ENCODE measurements at regions not wholly inside any gene's neighbourhood (a gene's known extent, or its start where the extent isn't known, plus 50 kb on each side); places are given as distances from the start of the nearest gene placed in this dataset.
"Not testable (repeated sequence)": the region's sequence is repeated elsewhere in the genome, so short reads cannot be mapped to it uniquely, and the experiment has no call there.

- Histone ChIP-seq H3K9me3 (no peaks in the 10 kb centered on the region), H3K36me3 (no peaks in the 10 kb centered on the region), H3K4me3 (no peak overlapping the region), H3K27me3 (no peaks in the 10 kb centered on the region), H3K27ac (no peak overlapping the region), H3K4me1 (no peaks in the 10 kb centered on the region)
- 70 to 79% (median 75%) methylated on average over 5 of the region's 5 CpGs for WGBS, 5 donors
- DNase-seq: peak in 1 of 2 donors; percentile 62
- intact Hi-C loops (cut with DNase I; ENCODE audit: low total_unique reads): no loop called here
- no peak for TF ChIP-seq POLR2AphosphoS5 (IDR thresholded peaks at IDR 0.05)
- TF ChIP-seq CTCF (IDR thresholded peaks at IDR 0.05): no peak
- no peak for TF ChIP-seq POLR2A (IDR thresholded peaks at IDR 0.05)
- no peak for TF ChIP-seq EP300 (IDR thresholded peaks at IDR 0.05)
These were observed 145.1 kb upstream of the GRIP1 start for GRCh38 chr12:66823857-66824570.

- DNase-seq; H3K4me1 ChIP-seq; intact Hi-C loops (cut with DNase I; ENCODE audit: low total_unique reads); H3K36me3 ChIP-seq; H3K27ac ChIP-seq; H3K4me3 ChIP-seq; H3K9me3 ChIP-seq; H3K27me3 ChIP-seq: not testable (repeated sequence)
- WGBS, 5 donors: 78 to 93% (median 86%) methylated on average over 2 of the region's 2 CpGs
These were observed 147.0 kb upstream of the GRIP1 start for GRCh38 chr12:66825921-66826320.

- Histone ChIP-seq H3K9me3 (no peaks in the 10 kb centered on the region), H3K27ac (no peak overlapping the region), H3K36me3 (no peaks in the 10 kb centered on the region), H3K27me3 (no peaks in the 10 kb centered on the region), H3K4me1 (no peaks in the 10 kb centered on the region), H3K4me3 (no peak overlapping the region)
- TF ChIP-seq POLR2A (IDR thresholded peaks at IDR 0.05): no peak
- TF ChIP-seq POLR2AphosphoS5 (IDR thresholded peaks at IDR 0.05): no peak
- no peak for TF ChIP-seq CTCF (IDR thresholded peaks at IDR 0.05)
- no peak for TF ChIP-seq EP300 (IDR thresholded peaks at IDR 0.05)
- 87 to 96% (median 93%) methylated on average over 3 of the region's 3 CpGs for WGBS, 5 donors
- intact Hi-C loops (cut with DNase I; ENCODE audit: low total_unique reads): no loop called here
- peak in 1 of 2 donors; percentile 29 for DNase-seq
These were observed 150.9 kb upstream of the GRIP1 start for GRCh38 chr12:66829660-66830325.

- Histone ChIP-seq H3K36me3 (no peaks in the 10 kb centered on the region), H3K4me3 (no peak overlapping the region), H3K27ac (no peak overlapping the region), H3K4me1 (no peaks in the 10 kb centered on the region), H3K27me3 (no peaks in the 10 kb centered on the region), H3K9me3 (no peaks in the 10 kb centered on the region)
- intact Hi-C loops (cut with DNase I; ENCODE audit: low total_unique reads): no loop called here
- WGBS, 5 donors: 71 to 95% (median 82%) methylated on average over 4 of the region's 4 CpGs
- no peak for DNase-seq
- TF ChIP-seq EP300 (IDR thresholded peaks at IDR 0.05) (no peak), CTCF (IDR thresholded peaks at IDR 0.05) (no peak), POLR2AphosphoS5 (IDR thresholded peaks at IDR 0.05) (no peak), POLR2A (IDR thresholded peaks at IDR 0.05) (no peak)
These were observed 152.6 kb upstream of the GRIP1 start for GRCh38 chr12:66831495-66831894.

DNA sequence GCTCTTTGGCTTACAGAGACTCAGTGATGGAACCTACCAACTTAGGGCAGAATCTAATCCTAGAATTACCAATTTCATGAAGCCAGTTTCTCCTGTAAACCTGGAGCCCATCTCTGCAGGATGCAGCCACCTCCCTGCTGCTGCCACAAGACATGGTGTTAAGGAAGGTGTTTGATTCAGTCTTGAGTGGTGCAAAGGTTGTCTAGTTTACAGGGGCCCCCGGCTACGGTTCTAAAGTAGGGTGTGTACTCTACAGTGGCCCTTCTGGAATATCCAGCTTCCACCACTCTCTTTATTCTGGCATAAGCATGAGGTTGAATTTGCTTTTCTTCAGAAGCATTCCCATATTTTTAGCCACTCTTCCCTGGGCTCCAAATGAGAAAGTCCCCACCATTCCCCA, 154.1 kb upstream of the GRIP1 start:
- WGBS, 5 donors: 41 to 100% (median 58%) methylated on average over 2 of the region's 2 CpGs
- H3K27ac ChIP-seq: no peak overlapping the region
- intact Hi-C loops (cut with DNase I; ENCODE audit: low total_unique reads): no loop called here
- H3K9me3 ChIP-seq: no peaks in the 10 kb centered on the region
- H3K27me3 ChIP-seq: no peaks in the 10 kb centered on the region
- no peak overlapping the region for H3K4me3 ChIP-seq
- H3K36me3 ChIP-seq: no peaks in the 10 kb centered on the region
- H3K4me1 ChIP-seq: no peaks in the 10 kb centered on the region
- TF ChIP-seq POLR2A (IDR thresholded peaks at IDR 0.05) (no peak), CTCF (IDR thresholded peaks at IDR 0.05) (no peak), EP300 (IDR thresholded peaks at IDR 0.05) (no peak)
- no peak for DNase-seq

Data from stomach (tissue), 8 donors.